IMR-90 (cell line): ENCODE measurements at regions not wholly inside any gene's neighbourhood (a gene's known extent, or its start where the extent isn't known, plus 50 kb on each side); places are given as distances from the start of the nearest gene placed in this dataset.

ENCODE experiments used
- ATAC-seq: fragments of 200-7000 bp; cut with Tn5 transposase; 2 replicates; pipeline ENCODE4 v1.9.1; 2020; ENCODE audit warnings: low read depth, mild to moderate bottlenecking, moderate library complexity
- BruUV-seq: library from RNA; stranded (reverse); fragments of 400-500 nt; replicated peaks from 2 replicates; lab custom pipeline; 2021; lab: Mats Ljungman, UMichigan
- CTCF ChIA-PET: fragments of 300-600 bp; formaldehyde crosslinking; extraction: SDS; loops from one replicate; lab custom pipeline; 2021; ENCODE audit warnings: antibody characterized with exemption; lab: Yijun Ruan, JAX
- POLR2A ChIA-PET: fragments of 300-600 bp; sonication (Branson Sonifier 250); formaldehyde crosslinking; loops from one replicate; lab custom pipeline; 2022; ENCODE audit warnings: antibody characterized with exemption; ENCODE audit not compliant: unreplicated experiment; lab: Charles Lee
- DNase-seq: peaks from one replicate; pipeline ENCODE4 v3.0.0; 2013
- H2AFZ ChIP-seq: replicated peaks from 2 replicates; pipeline ENCODE3; 2013; ENCODE audit warnings: low read length, mild to moderate bottlenecking; ENCODE audit not compliant: poor library complexity
- H2AK5ac ChIP-seq: 2 replicates; pipeline ENCODE4 v1.6.1; 2013; ENCODE audit warnings: low read depth, low read length, inconsistent platforms
- H2AK9ac ChIP-seq: replicated peaks from 2 replicates; pipeline ENCODE3; 2013; ENCODE audit warnings: mild to moderate bottlenecking, low read depth, low read length, moderate library complexity; ENCODE audit not compliant: poor library complexity
- H2BK120ac ChIP-seq: 2 replicates; pipeline ENCODE4 v1.6.1; 2013; ENCODE audit warnings: low read depth, low read length, inconsistent platforms
- H2BK15ac ChIP-seq: 3 replicates; pipeline ENCODE4 v1.6.1; 2013; ENCODE audit warnings: low read depth, low read length, inconsistent platforms
- H2BK20ac ChIP-seq: 2 replicates; pipeline ENCODE4 v1.6.1; 2013; ENCODE audit warnings: low read depth, mild to moderate bottlenecking, inconsistent platforms, low read length, moderate library complexity
- H2BK5ac ChIP-seq: 2 replicates; pipeline ENCODE4 v1.6.1; 2013; ENCODE audit warnings: mild to moderate bottlenecking, low read depth, low read length, inconsistent platforms; ENCODE audit not compliant: poor library complexity, severe bottlenecking
- H3K14ac ChIP-seq: replicated peaks from 2 replicates; pipeline ENCODE4 v1.6.1; 2013; ENCODE audit warnings: low read depth, low read length, inconsistent platforms
- H3K18ac ChIP-seq: 2 replicates; pipeline ENCODE4 v1.6.1; 2013; ENCODE audit warnings: low read depth, low read length, control low read depth
- H3K23ac ChIP-seq: 2 replicates; pipeline ENCODE4 v1.6.1; 2013; ENCODE audit warnings: low read depth, low read length, inconsistent platforms
- H3K27ac ChIP-seq: 2 replicates; pipeline ENCODE4 v1.5.1; 2013; ENCODE audit warnings: mild to moderate bottlenecking, control low read depth, low read length; ENCODE audit not compliant: insufficient read depth
- H3K27me3 ChIP-seq: 2 replicates; pipeline ENCODE4 v1.6.1; 2013; ENCODE audit warnings: low read length; ENCODE audit not compliant: control insufficient read depth, insufficient read depth
- H3K36me3 ChIP-seq: 2 replicates; pipeline ENCODE4 v1.6.1; 2013; ENCODE audit warnings: low read length, mixed read lengths; ENCODE audit not compliant: control insufficient read depth, insufficient read depth
- H3K4ac ChIP-seq: 2 replicates; pipeline ENCODE4 v1.6.1; 2013; ENCODE audit warnings: low read depth, low read length, inconsistent platforms
- H3K4me1 ChIP-seq: 2 replicates; pipeline ENCODE4 v1.6.1; 2013; ENCODE audit warnings: low read length, mixed read lengths; ENCODE audit not compliant: control insufficient read depth, insufficient read depth
- H3K4me2 ChIP-seq: 2 replicates; pipeline ENCODE4 v1.6.1; 2013; ENCODE audit warnings: low read depth, mild to moderate bottlenecking, control low read depth, low read length, moderate library complexity
- H3K4me3 ChIP-seq: 2 replicates; pipeline ENCODE4 v1.5.1; 2013; ENCODE audit warnings: low read depth, mild to moderate bottlenecking, control low read depth, low read length, moderate library complexity; ENCODE audit not compliant: insufficient read depth
- H3K56ac ChIP-seq: 2 replicates; pipeline ENCODE4 v1.6.1; 2013; ENCODE audit warnings: low read length, inconsistent platforms; ENCODE audit not compliant: insufficient read depth; ENCODE audit errors: extremely low read depth
- H3K79me1 ChIP-seq, 2 experiments: 2 replicates each; pipeline ENCODE4 v1.6.1; 2013; ENCODE audit warnings: low read length in 2 of 2, inconsistent platforms in 1 of 2, low read depth in 1 of 2
- H3K9ac ChIP-seq: 2 replicates; pipeline ENCODE4 v1.6.1; 2013; ENCODE audit warnings: low read depth, low read length, control low read depth
- H3K9me1 ChIP-seq: 2 replicates; pipeline ENCODE4 v1.6.1; 2013; ENCODE audit warnings: low read length, inconsistent platforms; ENCODE audit not compliant: insufficient read depth
- H3K9me3 ChIP-seq: 2 replicates; pipeline ENCODE4 v1.6.1; 2013; ENCODE audit warnings: low read length; ENCODE audit not compliant: control insufficient read depth, insufficient read depth
- H4K20me1 ChIP-seq: 2 replicates; pipeline ENCODE4 v1.6.1; 2013; ENCODE audit warnings: low read length, inconsistent platforms; ENCODE audit not compliant: insufficient read depth
- H4K5ac ChIP-seq: 2 replicates; pipeline ENCODE4 v1.6.1; 2013; ENCODE audit warnings: mild to moderate bottlenecking, low read depth, low read length, control low read depth
- H4K8ac ChIP-seq, 2 experiments: 2 replicates each; pipeline ENCODE4 v1.6.1; 2013; ENCODE audit warnings: low read depth in 2 of 2, low read length in 2 of 2, control low read depth in 1 of 2, inconsistent platforms in 1 of 2
- H4K91ac ChIP-seq: 2 replicates; pipeline ENCODE4 v1.6.1; 2013; ENCODE audit warnings: low read depth, low read length, inconsistent platforms; ENCODE audit not compliant: insufficient read depth
- BHLHE40 ChIP-seq: fragments of 150-350 bp; IDR thresholded peaks from 2 replicates; pipeline ENCODE4 v1.6.1; 2016; ENCODE audit warnings: mild to moderate bottlenecking, low read depth, low read length
- CEBPB ChIP-seq: IDR thresholded peaks from 2 replicates; pipeline ENCODE4 v1.6.1; 2012; ENCODE audit warnings: low read depth, low read length, improper control_type of control experiment
- CHD1 ChIP-seq: IDR thresholded peaks from 2 replicates; pipeline ENCODE4 v1.6.1; 2012; ENCODE audit warnings: low read depth, low read length, improper control_type of control experiment
- CTCF ChIP-seq: conservative IDR thresholded peaks from 2 replicates; pipeline ENCODE4 v1.5.1; 2012; ENCODE audit warnings: mild to moderate bottlenecking, low read depth, low read length, improper control_type of control experiment
- FOS ChIP-seq: fragments of 150-350 bp; IDR thresholded peaks from 2 replicates; pipeline ENCODE4 v1.6.1; 2016; ENCODE audit warnings: low read depth, low read length
- MAFK ChIP-seq: IDR thresholded peaks from 2 replicates; pipeline ENCODE4 v1.6.1; 2012; ENCODE audit warnings: low read depth, low read length, improper control_type of control experiment
- MAZ ChIP-seq: IDR thresholded peaks from 2 replicates; pipeline ENCODE4 v1.6.1; 2012; ENCODE audit warnings: low read depth, mild to moderate bottlenecking, low read length, improper control_type of control experiment, moderate library complexity, borderline replicate concordance
- MXI1 ChIP-seq: IDR thresholded peaks from 2 replicates; pipeline ENCODE4 v1.6.1; 2012; ENCODE audit warnings: low read depth, mild to moderate bottlenecking, low read length, moderate library complexity, borderline replicate concordance
- NFE2L2 ChIP-seq: fragments of 150-350 bp; IDR thresholded peaks from 2 replicates; pipeline ENCODE4 v1.6.1; 2016; ENCODE audit warnings: low read depth, mild to moderate bottlenecking, low read length
- POLR2A ChIP-seq: IDR thresholded peaks from 2 replicates; pipeline ENCODE4 v1.6.1; 2012; ENCODE audit warnings: mild to moderate bottlenecking, low read depth, low read length
- RAD21 ChIP-seq: IDR thresholded peaks from 2 replicates; pipeline ENCODE4 v1.6.1; 2012; ENCODE audit warnings: low read length, improper control_type of control experiment
- RCOR1 ChIP-seq: IDR thresholded peaks from 2 replicates; pipeline ENCODE4 v1.6.1; 2012; ENCODE audit warnings: mild to moderate bottlenecking, low read length, improper control_type of control experiment; ENCODE audit not compliant: insufficient replicate concordance
- RFX5 ChIP-seq: IDR thresholded peaks from 2 replicates; pipeline ENCODE4 v1.8.0; 2012; ENCODE audit warnings: low read depth, mild to moderate bottlenecking, low read length, moderate library complexity
- SMC3 ChIP-seq: fragments of 150-350 bp; IDR thresholded peaks from 2 replicates; pipeline ENCODE4 v1.6.1; 2016; ENCODE audit warnings: low read depth, mild to moderate bottlenecking, antibody characterized with exemption, low read length, moderate library complexity
- USF2 ChIP-seq: fragments of 150-350 bp; IDR thresholded peaks from 2 replicates; pipeline ENCODE4 v1.6.1; 2017; ENCODE audit warnings: mild to moderate bottlenecking, antibody characterized with exemption, low read length, low read depth
- WGBS, 2 experiments: methylation state at CpG; one replicate each; pipeline versions ENCODE4 v1.1.5 to v1.1.7; 2013; ENCODE audit warnings: missing lambda C conversion rate in 2 of 2; ENCODE audit not compliant: insufficient read length in 1 of 2; ENCODE audit errors: extremely low coverage in 2 of 2; 5-methylcytosine and 5-hydroxymethylcytosine counted together
- dilution Hi-C: fragments of 300-500 bp; cut with HindIII; formaldehyde crosslinking; loops from one replicate; pipeline ENCODE4 v1.14.3; 2018; ENCODE audit warnings: low sequenced_read_pairs; ENCODE audit not compliant: unreplicated experiment
- in situ Hi-C: fragments of 300-500 bp; cut with MboI; formaldehyde crosslinking; loops from 3 replicates; pipeline ENCODE4 v1.14.3; 2019; ENCODE audit warnings: low sequenced_read_pairs, inconsistent platforms, mixed read lengths
- intact Hi-C: fragments of 100-400 bp; cut with micrococcal nuclease; formaldehyde crosslinking; loops from 2 replicates; pipeline ENCODE4 v1.10.0; 2022
- TF ChIP-seq, protein P1 (sequence below): fragments of 150-350 bp; IDR thresholded peaks from 2 replicates; pipeline ENCODE4 v1.6.1; 2016; ENCODE audit warnings: low read depth, mild to moderate bottlenecking, low read length, moderate library complexity, borderline replicate concordance

GRCh38 chr3:187612656-187613055 lies 57.5 kb downstream of the SST start:
- H2AFZ ChIP-seq: no peak overlapping the region
- DNase-seq: no peak
- no peaks in the 10 kb centered on the region for H4K20me1 ChIP-seq
- TF ChIP-seq POLR2A (no peak), MAZ (no peak), MAFK (no peak), FOS (no peak), BHLHE40 (no peak), NFE2L2 (no peak), RCOR1 (no peak), RFX5 (no peak), CTCF (no peak), RAD21 (no peak), MXI1 (no peak), CHD1 (no peak), SMC3 (no peak), USF2 (no peak), CEBPB (no peak)
- TF ChIP-seq, protein P1, sequence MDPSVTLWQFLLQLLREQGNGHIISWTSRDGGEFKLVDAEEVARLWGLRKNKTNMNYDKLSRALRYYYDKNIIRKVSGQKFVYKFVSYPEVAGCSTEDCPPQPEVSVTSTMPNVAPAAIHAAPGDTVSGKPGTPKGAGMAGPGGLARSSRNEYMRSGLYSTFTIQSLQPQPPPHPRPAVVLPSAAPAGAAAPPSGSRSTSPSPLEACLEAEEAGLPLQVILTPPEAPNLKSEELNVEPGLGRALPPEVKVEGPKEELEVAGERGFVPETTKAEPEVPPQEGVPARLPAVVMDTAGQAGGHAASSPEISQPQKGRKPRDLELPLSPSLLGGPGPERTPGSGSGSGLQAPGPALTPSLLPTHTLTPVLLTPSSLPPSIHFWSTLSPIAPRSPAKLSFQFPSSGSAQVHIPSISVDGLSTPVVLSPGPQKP: no peak
- CTCF ChIA-PET: interaction anchor here (0.6 to 3.2 kb wide), 2 partner anchors 65 to 293 kb away, joined by 6 to 11 read pairs; no protein-coding TSS in a partner anchor
- H3K23ac ChIP-seq: no peak overlapping the region
- H4K5ac ChIP-seq: no peak overlapping the region
- POLR2A ChIA-PET: no interaction called here
- no TSS peak for BruUV-seq
- WGBS, 2 experiments: 0% methylated on average over 1 of the region's 1 CpG; no CpG with 5 or more reads in 1 of the 2 experiments
- H4K91ac ChIP-seq: no peak overlapping the region
- H3K56ac ChIP-seq: no peak overlapping the region
- in situ Hi-C loops: no loop called here
- no peak overlapping the region for H2BK15ac ChIP-seq
- H3K18ac ChIP-seq: no peak overlapping the region
- no peak overlapping the region for H3K9ac ChIP-seq
- H3K14ac ChIP-seq: no peak overlapping the region
- H4K8ac ChIP-seq: no peak overlapping the region
- H3K79me1 ChIP-seq: no peaks in the 10 kb centered on the region
- ATAC-seq: no peak
- no peak overlapping the region for H3K4me3 ChIP-seq
- intact Hi-C loops: no loop called here
- no peak overlapping the region for H2AK5ac ChIP-seq
- H3K9me1 ChIP-seq: no peaks in the 10 kb centered on the region
- no peak overlapping the region for H2BK120ac ChIP-seq
- no peak overlapping the region for H3K4ac ChIP-seq
- H3K27me3 ChIP-seq: peaks cover 6% of the 10 kb centered on the region
- no peaks in the 10 kb centered on the region for H3K9me3 ChIP-seq
- no peaks in the 10 kb centered on the region for H3K4me1 ChIP-seq
- no peaks in the 10 kb centered on the region for H3K36me3 ChIP-seq
- dilution Hi-C loops: no loop called here
- no peak overlapping the region for H3K27ac ChIP-seq
- no peak overlapping the region for H2BK20ac ChIP-seq
- no peak overlapping the region for H2BK5ac ChIP-seq
- H2AK9ac ChIP-seq: no peak overlapping the region
- no peak overlapping the region for H3K4me2 ChIP-seq
